ENCODE measurements at regions not wholly inside any gene's neighbourhood (a gene's known extent, or its start where the extent isn't known, plus 50 kb on each side); places are given as distances from the start of the nearest gene placed in this dataset.
"Not testable (repeated sequence)": the region's sequence is repeated elsewhere in the genome, so short reads cannot be mapped to it uniquely, and the experiment has no call there.

DNA sequence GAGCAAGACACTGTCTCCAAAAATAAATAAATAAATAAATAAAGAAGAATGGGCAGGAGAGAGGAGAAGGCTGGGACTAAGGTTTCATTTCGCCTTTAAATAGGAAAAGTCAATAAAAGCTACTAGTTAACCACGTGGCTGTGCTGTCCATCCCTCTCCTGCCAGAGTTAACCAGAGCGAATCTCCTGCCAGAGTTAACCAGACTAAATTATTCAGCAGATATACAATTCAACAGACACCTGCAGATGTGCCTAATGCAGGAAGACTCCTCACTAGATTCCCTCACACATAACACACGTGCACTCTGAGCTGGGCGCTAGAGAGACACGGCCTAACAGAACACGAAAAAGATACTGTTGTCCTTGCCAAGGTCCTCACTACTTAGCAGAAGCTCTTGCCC lies 156.1 kb downstream of the IGLL1 start:
- no peak overlapping the region for H3K27ac ChIP-seq (ENCODE audit: low read length)
- no peaks in the 10 kb centered on the region for H3K36me3 ChIP-seq (ENCODE audit: insufficient read depth, low read length)
- H2AFZ ChIP-seq (ENCODE audit: low read depth, low read length) = no peak overlapping the region
- DNase-seq (no peak), ATAC-seq (ENCODE audit: insufficient read depth, low read depth) (no peak)
- no peaks in the 10 kb centered on the region for H3K27me3 ChIP-seq (ENCODE audit: insufficient read depth, low read length, poor library complexity)
- no peaks in the 10 kb centered on the region for H3K4me1 ChIP-seq (ENCODE audit: insufficient read depth, low read length)
- no peak overlapping the region for H3K4me3 ChIP-seq (ENCODE audit: low read depth in 1 of 2, low read length in 2 of 2)
- no peaks in the 10 kb centered on the region for H4K20me1 ChIP-seq (ENCODE audit: insufficient read depth, low read length)
- H3K4me2 ChIP-seq (ENCODE audit: insufficient read depth, low read length) = no peak overlapping the region
- TF ChIP-seq EZH2 (IDR thresholded peaks at IDR 0.05; ENCODE audit: borderline replicate concordance, low read depth, low read length, severe bottlenecking) (no peak), CTCF (IDR thresholded peaks at IDR 0.05; ENCODE audit: borderline replicate concordance, extremely low read depth, low read length, poor library complexity, severe bottlenecking) (no peak)
- no peak overlapping the region for H3K9ac ChIP-seq (ENCODE audit: low read depth, low read length)
- H3K9me3 ChIP-seq (ENCODE audit: insufficient read depth, low read length, severe bottlenecking) = peaks cover 6% of the 10 kb centered on the region
- H3K79me2 ChIP-seq (ENCODE audit: insufficient read depth, low read length) = no peaks in the 10 kb centered on the region

DNA sequence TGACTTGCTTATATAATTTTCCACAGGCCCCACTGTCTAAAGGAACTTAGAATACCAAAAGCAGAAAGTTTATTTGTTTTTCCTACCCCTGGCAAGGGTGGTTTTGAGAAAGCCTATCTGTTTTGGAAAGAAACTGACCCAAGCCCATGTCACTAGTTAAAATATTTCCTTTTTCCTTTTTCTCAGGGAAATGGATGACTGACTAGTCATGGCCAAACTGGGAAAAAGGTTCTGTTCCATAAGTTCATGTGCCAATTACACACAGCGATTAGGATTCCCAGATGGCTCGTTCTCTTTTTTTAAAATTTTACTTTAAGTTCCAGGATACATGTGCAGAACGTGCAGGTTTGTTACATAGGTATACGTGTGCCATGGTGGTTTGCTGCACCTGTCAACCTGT lies 157.8 kb downstream of the IGLL1 start:
- not testable (repeated sequence) for H3K79me2 ChIP-seq (ENCODE audit: insufficient read depth, low read length); H3K9me3 ChIP-seq (ENCODE audit: insufficient read depth, low read length, severe bottlenecking); H3K27ac ChIP-seq (ENCODE audit: low read length); H3K9ac ChIP-seq (ENCODE audit: low read depth, low read length); H4K20me1 ChIP-seq (ENCODE audit: insufficient read depth, low read length); ATAC-seq (ENCODE audit: insufficient read depth, low read depth); H2AFZ ChIP-seq (ENCODE audit: low read depth, low read length); H3K27me3 ChIP-seq (ENCODE audit: insufficient read depth, low read length, poor library complexity); H3K4me3 ChIP-seq (ENCODE audit: low read depth in 1 of 2, low read length in 2 of 2); DNase-seq; H3K4me1 ChIP-seq (ENCODE audit: insufficient read depth, low read length); H3K36me3 ChIP-seq (ENCODE audit: insufficient read depth, low read length); H3K4me2 ChIP-seq (ENCODE audit: insufficient read depth, low read length)

GRCh38 chr22:23421300-23421699 lies 158.8 kb downstream of the IGLL1 start:
- not testable (repeated sequence) for H3K4me1 ChIP-seq (ENCODE audit: insufficient read depth, low read length); H3K27me3 ChIP-seq (ENCODE audit: insufficient read depth, low read length, poor library complexity); DNase-seq; H3K9me3 ChIP-seq (ENCODE audit: insufficient read depth, low read length, severe bottlenecking); H3K27ac ChIP-seq (ENCODE audit: low read length); ATAC-seq (ENCODE audit: insufficient read depth, low read depth); H3K79me2 ChIP-seq (ENCODE audit: insufficient read depth, low read length); H4K20me1 ChIP-seq (ENCODE audit: insufficient read depth, low read length); H3K4me3 ChIP-seq (ENCODE audit: low read depth in 1 of 2, low read length in 2 of 2); H3K9ac ChIP-seq (ENCODE audit: low read depth, low read length); H3K4me2 ChIP-seq (ENCODE audit: insufficient read depth, low read length); H2AFZ ChIP-seq (ENCODE audit: low read depth, low read length); H3K36me3 ChIP-seq (ENCODE audit: insufficient read depth, low read length)

GRCh38 chr22:23419931-23420330 lies 160.2 kb downstream of the IGLL1 start:
- TF ChIP-seq CTCF (IDR thresholded peaks at IDR 0.05; ENCODE audit: borderline replicate concordance, extremely low read depth, low read length, poor library complexity, severe bottlenecking) (no peak), EZH2 (IDR thresholded peaks at IDR 0.05; ENCODE audit: borderline replicate concordance, low read depth, low read length, severe bottlenecking) (no peak)
- Histone ChIP-seq H3K4me2 (ENCODE audit: insufficient read depth, low read length) (no peak overlapping the region), H3K4me3 (ENCODE audit: low read depth in 1 of 2, low read length in 2 of 2) (no peak overlapping the region), H3K36me3 (ENCODE audit: insufficient read depth, low read length) (no peaks in the 10 kb centered on the region), H3K27me3 (ENCODE audit: insufficient read depth, low read length, poor library complexity) (no peaks in the 10 kb centered on the region), H3K27ac (ENCODE audit: low read length) (no peak overlapping the region), H2AFZ (ENCODE audit: low read depth, low read length) (no peak overlapping the region), H3K4me1 (ENCODE audit: insufficient read depth, low read length) (no peaks in the 10 kb centered on the region), H4K20me1 (ENCODE audit: insufficient read depth, low read length) (no peaks in the 10 kb centered on the region), H3K9me3 (ENCODE audit: insufficient read depth, low read length, severe bottlenecking) (no peaks in the 10 kb centered on the region), H3K9ac (ENCODE audit: low read depth, low read length) (no peak overlapping the region), H3K79me2 (ENCODE audit: insufficient read depth, low read length) (no peaks in the 10 kb centered on the region)
- DNase-seq (no peak), ATAC-seq (ENCODE audit: insufficient read depth, low read depth) (no peak)

Measured in DND-41 (cell line).